WTC11 (cell line): ENCODE measurements at regions not wholly inside any gene's neighbourhood (a gene's known extent, or its start where the extent isn't known, plus 50 kb on each side); places are given as distances from the start of the nearest gene placed in this dataset.
"Not testable (repeated sequence)": the region's sequence is repeated elsewhere in the genome, so short reads cannot be mapped to it uniquely, and the experiment has no call there.

ENCODE experiments used
- ATAC-seq: fragments of 200-7000 bp; cut with Tn5 transposase; 2 replicates; pipeline ENCODE4 v1.10.0; 2021; ENCODE audit warnings: mild to moderate bottlenecking, moderate library complexity
- CTCF ChIA-PET: fragments of 300-600 bp; sonication (Branson Sonifier 250); formaldehyde crosslinking; loops from one replicate; lab custom pipeline; 2021; ENCODE audit warnings: antibody characterized with exemption; lab: Charles Lee
- POLR2A ChIA-PET: fragments of 350-600 bp; sonication (Branson Sonifier 250); formaldehyde crosslinking; loops from one replicate; lab custom pipeline; 2021; ENCODE audit warnings: antibody characterized with exemption; lab: Charles Lee
- DNase-seq: peaks from one replicate; pipeline ENCODE4 v3.0.0; 2021; ENCODE audit warnings: low spot score
- H3K27ac Mint-ChIP-seq: 2 replicates; pipeline ENCODE4 v1.8.0; 2021; ENCODE audit warnings: mixed read lengths
- H3K27me3 Mint-ChIP-seq: 2 replicates; pipeline ENCODE4 v1.8.0; 2021; ENCODE audit warnings: low read depth, mild to moderate bottlenecking, moderate library complexity, mixed read lengths
- H3K36me3 Mint-ChIP-seq: 2 replicates; pipeline ENCODE4 v1.8.0; 2021; ENCODE audit warnings: mixed read lengths
- H3K4me1 Mint-ChIP-seq: 2 replicates; pipeline ENCODE4 v1.8.0; 2022; ENCODE audit warnings: mixed read lengths
- H3K4me3 Mint-ChIP-seq: 2 replicates; pipeline ENCODE4 v1.8.0; 2021; ENCODE audit warnings: mild to moderate bottlenecking, moderate library complexity, mixed read lengths
- H3K9me3 Mint-ChIP-seq: 2 replicates; pipeline ENCODE4 v1.8.0; 2021; ENCODE audit warnings: mixed read lengths
- AFF4 ChIP-seq: sonication (generic); formaldehyde crosslinking; IDR thresholded peaks from 2 replicates; pipeline ENCODE4 v1.8.1; 2023; ENCODE audit warnings: mild to moderate bottlenecking, missing genetic modification reagents, borderline replicate concordance
- ATF1 ChIP-seq: sonication (generic); formaldehyde crosslinking; IDR thresholded peaks from 2 replicates; pipeline ENCODE4 v1.8.1; 2023; ENCODE audit warnings: mild to moderate bottlenecking, moderate library complexity, missing genetic modification reagents
- ATF6 ChIP-seq: sonication (generic); formaldehyde crosslinking; IDR thresholded peaks from 2 replicates; pipeline ENCODE4 v1.8.1; 2023; ENCODE audit warnings: mild to moderate bottlenecking, missing genetic modification reagents
- FOXK1 ChIP-seq: sonication (generic); formaldehyde crosslinking; IDR thresholded peaks from 2 replicates; pipeline ENCODE4 v1.8.0; 2022; ENCODE audit warnings: mild to moderate bottlenecking, moderate library complexity, missing genetic modification reagents
- GRHL2 ChIP-seq: fragments of 250-450 bp; sonication (Bioruptor Pico); IDR thresholded peaks from 2 replicates; pipeline ENCODE4 v1.8.0; 2022; ENCODE audit warnings: mild to moderate bottlenecking, moderate library complexity; ENCODE audit not compliant: insufficient replicate concordance, severe bottlenecking
- GTF2I ChIP-seq: fragments of 250-450 bp; sonication (Bioruptor Pico); conservative IDR thresholded peaks from 2 replicates; pipeline ENCODE4 v1.4.0; 2021; ENCODE audit warnings: mild to moderate bottlenecking
- HMGA2 ChIP-seq: fragments of 250-450 bp; sonication (Bioruptor Pico); IDR thresholded peaks from 2 replicates; pipeline ENCODE4 v1.4.0; 2021; ENCODE audit warnings: mild to moderate bottlenecking, moderate library complexity
- JUN ChIP-seq: sonication (generic); formaldehyde crosslinking; IDR thresholded peaks from 2 replicates; pipeline ENCODE4 v1.8.0; 2023; ENCODE audit warnings: mild to moderate bottlenecking, missing genetic modification reagents
- MLX ChIP-seq: sonication (generic); formaldehyde crosslinking; IDR thresholded peaks from 2 replicates; pipeline ENCODE4 v1.8.1; 2023; ENCODE audit warnings: mild to moderate bottlenecking, missing genetic modification reagents, moderate library complexity
- MYBL2 ChIP-seq: sonication (generic); formaldehyde crosslinking; IDR thresholded peaks from 2 replicates; pipeline ENCODE4 v1.8.1; 2023; ENCODE audit warnings: mild to moderate bottlenecking, moderate library complexity, missing genetic modification reagents
- NFE2L1 ChIP-seq: sonication (generic); formaldehyde crosslinking; IDR thresholded peaks from 2 replicates; pipeline ENCODE4 v1.8.1; 2023; ENCODE audit warnings: missing genetic modification reagents
- NFYB ChIP-seq: sonication (generic); formaldehyde crosslinking; conservative IDR thresholded peaks from 2 replicates; pipeline ENCODE4 v1.8.0; 2022; ENCODE audit warnings: low read depth, missing genetic modification reagents
- SMAD4 ChIP-seq: sonication (generic); formaldehyde crosslinking; IDR thresholded peaks from 2 replicates; pipeline ENCODE4 v1.8.0; 2022; ENCODE audit warnings: mild to moderate bottlenecking, missing genetic modification reagents
- SOX15 ChIP-seq: fragments of 250-450 bp; sonication (Bioruptor Pico); IDR thresholded peaks from 2 replicates; pipeline ENCODE4 v1.9.0; 2021; ENCODE audit warnings: mild to moderate bottlenecking
- TCF7 ChIP-seq: sonication (generic); formaldehyde crosslinking; IDR thresholded peaks from 2 replicates; pipeline ENCODE4 v1.8.0; 2022; ENCODE audit warnings: mild to moderate bottlenecking, low read depth, missing genetic modification reagents, moderate library complexity
- USF1 ChIP-seq: sonication (generic); formaldehyde crosslinking; IDR thresholded peaks from 2 replicates; pipeline ENCODE4 v1.8.0; 2022; ENCODE audit warnings: mild to moderate bottlenecking, missing genetic modification reagents
- ZBTB21 ChIP-seq: sonication (generic); formaldehyde crosslinking; IDR thresholded peaks from 2 replicates; pipeline ENCODE4 v1.8.1; 2023; ENCODE audit warnings: mild to moderate bottlenecking, missing genetic modification reagents, borderline replicate concordance
- ZNF138 ChIP-seq: sonication (generic); formaldehyde crosslinking; conservative IDR thresholded peaks from 2 replicates; pipeline ENCODE4 v1.8.1; 2022; ENCODE audit warnings: mild to moderate bottlenecking, moderate library complexity, missing genetic modification reagents
- ZNF219 ChIP-seq: sonication (generic); formaldehyde crosslinking; IDR thresholded peaks from 2 replicates; pipeline ENCODE4 v1.8.0; 2023; ENCODE audit warnings: missing genetic modification reagents, mild to moderate bottlenecking, borderline replicate concordance
- ZNF416 ChIP-seq: fragments of 250-450 bp; sonication (Bioruptor Pico); IDR thresholded peaks from 2 replicates; pipeline ENCODE4 v1.9.0; 2021; ENCODE audit warnings: mild to moderate bottlenecking, inconsistent platforms
- ZNF425 ChIP-seq: fragments of 250-450 bp; sonication (Bioruptor Pico); conservative IDR thresholded peaks from 2 replicates; pipeline ENCODE4 v1.9.0; 2021; ENCODE audit warnings: mild to moderate bottlenecking
- ZNF512 ChIP-seq: sonication (generic); formaldehyde crosslinking; IDR thresholded peaks from 2 replicates; pipeline ENCODE4 v1.8.1; 2022; ENCODE audit warnings: missing genetic modification reagents, borderline replicate concordance
- ZNF671 ChIP-seq: fragments of 250-450 bp; sonication (Bioruptor Pico); IDR thresholded peaks from 2 replicates; pipeline ENCODE4 v1.8.0; 2021; ENCODE audit warnings: mild to moderate bottlenecking

- TF ChIP-seq ZNF512 (CRISPR knock-in tag) (no peak), GRHL2 (no peak), SOX15 (CRISPR knock-in tag) (no peak), HMGA2 (CRISPR knock-in tag) (no peak), NFE2L1 (CRISPR knock-in tag) (no peak)
- TF ChIP-seq, all 79 proteins: peak for 0
Measured at GRCh38 chr1:194410756-194411155, 1224.3 kb upstream of the B3GALT2 start (continued).

GRCh38 chr1:194407238-194407637 is 1220.8 kb upstream of the B3GALT2 start:
- DNase-seq, H3K36me3 Mint-ChIP-seq, H3K27me3 Mint-ChIP-seq, H3K9me3 Mint-ChIP-seq, CTCF ChIA-PET, H3K27ac Mint-ChIP-seq, ATAC-seq, H3K4me3 Mint-ChIP-seq, POLR2A ChIA-PET, H3K4me1 Mint-ChIP-seq: not testable (repeated sequence)

- Mint-ChIP-seq H3K4me3 (no peak overlapping the region), H3K9me3 (peaks cover 8% of the 10 kb centered on the region), H3K4me1 (peaks cover 11% of the 10 kb centered on the region), H3K27ac (no peak overlapping the region), H3K36me3 (no peaks in the 10 kb centered on the region), H3K27me3 (no peaks in the 10 kb centered on the region)
- CTCF ChIA-PET, result no interaction called here
- ATAC-seq (no peak), DNase-seq (no peak)
- POLR2A ChIA-PET, result no interaction called here
- no peak for TF ChIP-seq ZBTB21 (CRISPR knock-in tag)
- no peak for TF ChIP-seq ZNF671 (CRISPR knock-in tag)
- TF ChIP-seq ATF1 (CRISPR knock-in tag), result no peak
- no peak for TF ChIP-seq AFF4
- TF ChIP-seq ZNF416 (CRISPR knock-in tag), result no peak
- no peak for TF ChIP-seq ZNF138 (CRISPR knock-in tag)
- TF ChIP-seq MLX, result no peak
- TF ChIP-seq ZNF425 (CRISPR knock-in tag), result no peak
- no peak for TF ChIP-seq FOXK1 (CRISPR knock-in tag)
- TF ChIP-seq MYBL2 (CRISPR knock-in tag), result no peak
- TF ChIP-seq USF1, result no peak
- no peak for TF ChIP-seq SMAD4
- no peak for TF ChIP-seq GTF2I (CRISPR knock-in tag)
- no peak for TF ChIP-seq ATF6 (CRISPR knock-in tag)
- no peak for TF ChIP-seq JUN (CRISPR knock-in tag)
- no peak for TF ChIP-seq GRHL2
- TF ChIP-seq NFYB (CRISPR knock-in tag), result no peak
- TF ChIP-seq TCF7, result no peak
- no peak for TF ChIP-seq ZNF219
Measured at GRCh38 chr1:194394676-194395075, 1208.3 kb upstream of the B3GALT2 start.
